ENCODE measurements at regions not wholly inside any gene's neighbourhood (a gene's known extent, or its start where the extent isn't known, plus 50 kb on each side); places are given as distances from the start of the nearest gene placed in this dataset.

DNA sequence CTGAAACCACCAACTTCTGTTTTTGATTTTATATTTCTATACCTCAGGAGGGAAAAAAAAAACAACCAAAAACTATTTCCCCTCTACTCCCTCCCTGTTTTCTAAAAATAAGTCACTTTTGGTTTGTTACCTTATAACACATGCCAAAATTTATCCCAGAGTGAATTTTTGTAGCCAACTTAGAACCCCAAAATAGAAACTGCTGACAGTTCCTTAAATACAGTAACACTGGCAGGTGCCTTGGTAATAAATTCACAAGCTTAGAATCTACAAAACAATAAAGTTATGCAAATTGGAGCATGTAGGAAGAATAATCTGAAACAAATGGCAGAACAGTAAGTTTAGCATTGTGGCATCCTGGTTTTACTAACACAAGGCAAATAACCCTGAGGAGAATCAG is 165.0 kb upstream of the HDAC9 start:
- no peak for DNase-seq

DNA sequence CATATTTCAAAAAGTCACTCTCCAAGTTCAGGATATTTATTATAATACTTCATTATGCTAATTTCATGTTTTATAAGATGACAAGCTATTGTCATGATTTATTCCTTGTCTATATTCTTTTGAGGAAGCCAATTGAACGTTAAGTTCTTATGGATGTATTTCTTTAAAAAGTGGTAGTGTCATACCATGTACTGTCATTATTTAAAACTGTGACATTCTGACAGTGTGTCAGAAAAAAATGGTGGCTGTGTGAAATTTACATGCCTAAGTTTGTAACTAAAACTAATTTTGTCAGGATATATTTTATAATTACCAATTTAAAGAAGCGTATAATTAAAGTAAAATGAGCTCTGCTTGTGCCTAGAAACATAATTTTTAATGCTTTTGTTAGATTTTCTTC is 158.9 kb upstream of the HDAC9 start:
- intact Hi-C loops (cut with DNase I, micrococcal nuclease), result no loop called here
- TF ChIP-seq CTCF (IDR thresholded peaks at IDR 0.05), result no peak
- DNase-seq, result no peak

More for the DNA sequence above, 165.0 kb upstream of the HDAC9 start:
- no peak for TF ChIP-seq CTCF (IDR thresholded peaks at IDR 0.05)
- no peaks in the 10 kb centered on the region for H3K4me1 ChIP-seq (ENCODE audit: low read depth)
- H3K9me3 ChIP-seq, result no peaks in the 10 kb centered on the region
- H3K36me3 ChIP-seq (ENCODE audit: low read depth), result no peaks in the 10 kb centered on the region
- no peak for ATAC-seq
- H3K4me3 ChIP-seq, result no peak overlapping the region
- intact Hi-C loops (cut with DNase I, micrococcal nuclease), result no loop called here

DNA sequence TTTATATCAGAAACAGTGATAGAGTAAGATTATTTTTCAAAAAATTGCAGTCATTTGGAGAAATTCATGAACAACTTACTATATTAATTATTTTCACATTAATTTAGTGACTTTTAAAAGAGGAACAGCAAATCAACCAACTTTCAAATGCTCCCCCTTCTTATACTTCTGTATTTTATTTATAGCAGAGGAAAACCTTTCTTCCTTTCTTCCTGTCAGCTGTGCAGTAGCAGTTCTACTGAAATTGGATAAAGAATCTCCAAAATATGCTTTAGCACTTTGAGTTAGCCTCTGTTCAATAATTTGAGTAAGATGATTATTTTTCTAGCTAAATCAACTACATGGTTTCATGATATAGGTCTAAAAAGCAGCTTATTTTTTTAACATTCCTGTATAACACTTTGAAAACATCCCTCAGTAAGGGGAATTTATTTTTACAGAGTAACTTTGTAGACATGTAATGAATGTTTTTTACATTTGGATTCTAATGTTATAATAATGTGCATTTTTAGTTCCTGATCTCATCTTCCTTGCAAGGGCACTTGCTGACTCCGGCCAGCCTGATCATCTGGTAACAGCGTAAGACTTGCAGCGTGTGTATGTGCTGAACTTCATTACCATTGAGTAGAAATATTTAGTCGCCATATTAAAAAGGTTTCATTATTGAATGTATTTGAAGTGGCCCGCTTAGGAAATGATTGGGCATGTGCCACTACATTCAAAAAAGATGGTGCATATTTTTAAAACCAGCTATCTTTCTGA is 158.3 kb upstream of the HDAC9 start:
- TF ChIP-seq CTCF (IDR thresholded peaks at IDR 0.05), result no peak
- intact Hi-C loops (cut with DNase I, micrococcal nuclease), result no loop called here
- no peak for ATAC-seq
- no peaks in the 10 kb centered on the region for H3K9me3 ChIP-seq
- no peaks in the 10 kb centered on the region for H3K4me1 ChIP-seq (ENCODE audit: low read depth)
- H3K4me3 ChIP-seq, result no peak overlapping the region
- DNase-seq, result no peak
- H3K36me3 ChIP-seq (ENCODE audit: low read depth), result no peaks in the 10 kb centered on the region

More for the DNA sequence above, 158.9 kb upstream of the HDAC9 start:
- no peak for ATAC-seq
- H3K9me3 ChIP-seq, result no peaks in the 10 kb centered on the region
- H3K36me3 ChIP-seq (ENCODE audit: low read depth), result no peaks in the 10 kb centered on the region
- H3K4me3 ChIP-seq, result no peak overlapping the region
- no peaks in the 10 kb centered on the region for H3K4me1 ChIP-seq (ENCODE audit: low read depth)

GRCh38 chr7:18338910-18339523 is 156.5 kb upstream of the HDAC9 start:
- ATAC-seq (no peak), DNase-seq (no peak)
- Histone ChIP-seq H3K9me3 (no peaks in the 10 kb centered on the region), H3K4me3 (no peak overlapping the region), H3K4me1 (ENCODE audit: low read depth) (no peaks in the 10 kb centered on the region), H3K36me3 (ENCODE audit: low read depth) (no peaks in the 10 kb centered on the region)
- intact Hi-C loops (cut with DNase I, micrococcal nuclease), result no loop called here
- TF ChIP-seq CTCF (IDR thresholded peaks at IDR 0.05), result no peak

GRCh38 chr7:18341756-18342155 is 153.8 kb upstream of the HDAC9 start:
- Histone ChIP-seq H3K4me3 (no peak overlapping the region), H3K4me1 (ENCODE audit: low read depth) (no peaks in the 10 kb centered on the region), H3K9me3 (no peaks in the 10 kb centered on the region), H3K36me3 (ENCODE audit: low read depth) (no peaks in the 10 kb centered on the region)
- ATAC-seq (no peak), DNase-seq (no peak)
- intact Hi-C loops (cut with DNase I, micrococcal nuclease), result loop anchor here in 1 of 2 donors (10.0 kb wide), 2 partner anchors 277 to 657 kb away; no protein-coding TSS in a partner anchor
- no peak for TF ChIP-seq CTCF (IDR thresholded peaks at IDR 0.05)

Measured in mucosa of descending colon (tissue), 3 donors.